HG03442 (cell line): ENCODE measurements at regions not wholly inside any gene's neighbourhood (a gene's known extent, or its start where the extent isn't known, plus 50 kb on each side); places are given as distances from the start of the nearest gene placed in this dataset.
"Not testable (repeated sequence)": the region's sequence is repeated elsewhere in the genome, so short reads cannot be mapped to it uniquely, and the experiment has no call there.

Source experiments
- ATAC-seq: cut with Tn5 transposase; IDR thresholded peaks from one replicate; pipeline ENCODE4 v1.9.1; 2021; ENCODE audit warnings: mild to moderate bottlenecking, moderate library complexity; ENCODE audit not compliant: unreplicated experiment

- ATAC-seq = no peak
These were observed 126.2 kb upstream of the ADCY2 start for GRCh38 chr5:7269591-7270274.

- no peak for ATAC-seq
These were observed 124.4 kb upstream of the ADCY2 start for GRCh38 chr5:7271435-7272084.

- no peak for ATAC-seq
These were observed 123.5 kb upstream of the ADCY2 start for GRCh38 chr5:7272408-7272965.

GRCh38 chr5:7274203-7274602, 121.7 kb upstream of the ADCY2 start:
- ATAC-seq = no peak

GRCh38 chr5:7289634-7290033, 106.3 kb upstream of the ADCY2 start:
- ATAC-seq = not testable (repeated sequence)

- ATAC-seq = not testable (repeated sequence)
These were observed 98.1 kb upstream of the ADCY2 start for GRCh38 chr5:7297821-7298220.

- ATAC-seq = not testable (repeated sequence)
These were observed 96.2 kb upstream of the ADCY2 start for GRCh38 chr5:7299731-7300130.

- ATAC-seq = not testable (repeated sequence)
These were observed 90.8 kb upstream of the ADCY2 start for GRCh38 chr5:7305000-7305674.

GRCh38 chr5:7306556-7306955, 89.4 kb upstream of the ADCY2 start:
- ATAC-seq = not testable (repeated sequence)

- ATAC-seq = not testable (repeated sequence)
These were observed 88.2 kb upstream of the ADCY2 start for GRCh38 chr5:7307709-7308108.

GRCh38 chr5:7309715-7310114, 86.2 kb upstream of the ADCY2 start:
- not testable (repeated sequence) for ATAC-seq

- ATAC-seq = not testable (repeated sequence)
These were observed 85.3 kb upstream of the ADCY2 start for GRCh38 chr5:7310656-7311055.

GRCh38 chr5:7315118-7315517, 80.8 kb upstream of the ADCY2 start:
- ATAC-seq = no peak

- ATAC-seq = no peak
These were observed 78.2 kb upstream of the ADCY2 start for GRCh38 chr5:7317751-7318150.

GRCh38 chr5:7320701-7321301, 75.1 kb upstream of the ADCY2 start:
- ATAC-seq = no peak

- no peak for ATAC-seq
These were observed 74.2 kb upstream of the ADCY2 start for GRCh38 chr5:7321724-7322123.

- ATAC-seq = no peak
These were observed 71.0 kb upstream of the ADCY2 start for GRCh38 chr5:7324919-7325318.

GRCh38 chr5:7325975-7326913, 69.7 kb upstream of the ADCY2 start:
- no peak for ATAC-seq

- no peak for ATAC-seq
These were observed 66.8 kb upstream of the ADCY2 start for GRCh38 chr5:7329141-7329540.

- ATAC-seq = no peak
These were observed 66.2 kb upstream of the ADCY2 start for GRCh38 chr5:7329712-7330111.
